Gastroesophageal sphincter (tissue), 4 donors: ENCODE measurements at regions not wholly inside any gene's neighbourhood (a gene's known extent, or its start where the extent isn't known, plus 50 kb on each side); places are given as distances from the start of the nearest gene placed in this dataset.

ENCODE experiments used
- ATAC-seq: fragments of 150-250 bp; one replicate; pipeline ENCODE4 v1.9.1; 2016; ENCODE audit warnings: mild to moderate bottlenecking, moderate library complexity
- H3K27ac ChIP-seq, 4 donors: fragments of 200-600 bp; sonication (generic) in 3 of 4; 1 replicate in 3 of 4; 2 replicates in 1 of 4; pipeline ENCODE4 v1.5.1; 2016 to 2019
- H3K27me3 ChIP-seq: fragments of 200-600 bp; sonication (generic); one replicate; pipeline ENCODE4 v1.5.1; 2019
- H3K36me3 ChIP-seq, 2 donors: fragments of 200-600 bp; sonication (generic); one replicate each; pipeline ENCODE4 v1.5.1; 2019; ENCODE audit warnings: control low read depth in 1 of 2
- H3K4me1 ChIP-seq, 3 donors: fragments of 200-600 bp; sonication (generic); 1 replicate in 2 of 3; 2 replicates in 1 of 3; pipeline ENCODE4 v1.5.1; 2016 to 2019; ENCODE audit warnings: control low read depth in 2 of 3
- H3K4me3 ChIP-seq, 2 donors: fragments of 200-600 bp; sonication (generic); one replicate each; pipeline ENCODE4 v1.5.1; 2019; ENCODE audit warnings: mild to moderate bottlenecking in 1 of 2, moderate library complexity in 1 of 2
- H3K9me3 ChIP-seq, 3 donors: fragments of 200-600 bp; sonication (generic); one replicate each; pipeline ENCODE4 v1.5.1; 2017 to 2019; ENCODE audit warnings: control low read depth in 2 of 3
- EP300 ChIP-seq: sonication (generic); formaldehyde crosslinking; IDR thresholded peaks from one replicate; pipeline ENCODE4 v1.6.1; 2017; ENCODE audit warnings: antibody characterized with exemption, mild to moderate bottlenecking
- POLR2A ChIP-seq, 2 donors: fragments of 450-650 bp; IDR thresholded peaks; one replicate each; pipeline ENCODE4 v1.6.1; 2017; ENCODE audit warnings: antibody characterized with exemption in 2 of 2, mild to moderate bottlenecking in 2 of 2, moderate library complexity in 1 of 2
- POLR2AphosphoS5 ChIP-seq: sonication (generic); formaldehyde crosslinking; IDR thresholded peaks from one replicate; pipeline ENCODE4 v1.6.1; 2017; ENCODE audit warnings: antibody characterized with exemption
- WGBS, 2 donors: methylation state at CpG; one replicate each; pipeline ENCODE4 v1.1.5; 2018; ENCODE audit warnings: low coverage in 1 of 2; 5-methylcytosine and 5-hydroxymethylcytosine counted together
- TF ChIP-seq, protein P1 (sequence below), 4 experiments: fragments of 200-600 bp in 2 of 4; fragments of 450-650 bp in 2 of 4; sonication (generic) in 1 of 4; IDR thresholded peaks; one replicate each; pipeline ENCODE4 v1.5.1; 2017 to 2019; ENCODE audit warnings: antibody characterized with exemption in 4 of 4, mild to moderate bottlenecking in 2 of 4, moderate library complexity in 2 of 4

DNA sequence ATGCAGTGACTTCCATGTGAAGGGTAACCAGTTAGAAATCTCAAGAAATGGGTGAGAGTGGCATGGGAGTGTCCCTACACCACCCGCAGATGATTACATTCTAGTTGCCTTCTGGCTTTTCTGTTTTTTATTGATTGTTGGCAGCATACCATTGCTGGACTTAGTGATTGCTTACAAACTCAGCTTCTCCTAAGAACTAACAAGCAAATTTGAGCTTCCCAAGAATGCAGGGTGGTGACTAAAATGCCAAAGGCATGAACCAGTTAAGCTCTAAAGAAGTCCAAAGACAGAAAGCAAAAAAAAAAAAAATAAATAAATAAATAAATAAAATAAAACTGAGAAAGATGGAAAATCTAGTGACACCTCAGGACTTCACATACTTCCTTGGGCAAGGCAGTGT lies 245.5 kb upstream of the PARD3B start:
- H3K9me3 ChIP-seq, result no peaks in the 10 kb centered on the region
- 89 to 92% methylated on average over 1 of the region's 1 CpG for WGBS, 2 donors

DNA sequence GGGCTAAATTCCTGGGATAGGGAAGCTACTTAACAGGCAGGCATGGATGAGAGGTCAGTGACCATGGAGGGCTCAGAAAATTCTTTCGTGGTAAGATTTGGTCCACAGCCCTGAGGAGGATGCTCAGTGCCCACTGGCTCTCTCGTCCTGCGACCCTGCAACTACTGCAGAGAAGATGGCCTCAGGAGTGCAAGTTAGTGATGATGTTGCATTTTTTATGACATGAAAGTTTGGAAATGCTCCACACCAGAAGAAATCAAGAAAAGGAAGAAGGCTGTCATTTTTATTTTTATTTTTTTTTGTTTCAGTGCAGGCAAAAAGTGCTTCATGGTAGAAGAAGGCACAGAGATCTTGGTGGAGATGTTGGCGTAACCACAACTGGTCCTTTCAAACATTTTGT lies 238.6 kb upstream of the PARD3B start:
- no peak for ATAC-seq
- 87% methylated on average over 3 of the region's 4 CpGs; no CpG with 5 or more reads in 1 of the 2 donors for WGBS, 2 donors

More for the DNA sequence above, 245.5 kb upstream of the PARD3B start:
- Histone ChIP-seq H3K4me3 (no peak overlapping the region), H3K27me3 (no peaks in the 10 kb centered on the region), H3K36me3 (no peaks in the 10 kb centered on the region), H3K4me1 (no peaks in the 10 kb centered on the region), H3K27ac (no peak overlapping the region)
- no peak for ATAC-seq
- TF ChIP-seq POLR2A (IDR thresholded peaks at IDR 0.05), result no peak
- no peak for TF ChIP-seq POLR2AphosphoS5
- TF ChIP-seq, protein P1, sequence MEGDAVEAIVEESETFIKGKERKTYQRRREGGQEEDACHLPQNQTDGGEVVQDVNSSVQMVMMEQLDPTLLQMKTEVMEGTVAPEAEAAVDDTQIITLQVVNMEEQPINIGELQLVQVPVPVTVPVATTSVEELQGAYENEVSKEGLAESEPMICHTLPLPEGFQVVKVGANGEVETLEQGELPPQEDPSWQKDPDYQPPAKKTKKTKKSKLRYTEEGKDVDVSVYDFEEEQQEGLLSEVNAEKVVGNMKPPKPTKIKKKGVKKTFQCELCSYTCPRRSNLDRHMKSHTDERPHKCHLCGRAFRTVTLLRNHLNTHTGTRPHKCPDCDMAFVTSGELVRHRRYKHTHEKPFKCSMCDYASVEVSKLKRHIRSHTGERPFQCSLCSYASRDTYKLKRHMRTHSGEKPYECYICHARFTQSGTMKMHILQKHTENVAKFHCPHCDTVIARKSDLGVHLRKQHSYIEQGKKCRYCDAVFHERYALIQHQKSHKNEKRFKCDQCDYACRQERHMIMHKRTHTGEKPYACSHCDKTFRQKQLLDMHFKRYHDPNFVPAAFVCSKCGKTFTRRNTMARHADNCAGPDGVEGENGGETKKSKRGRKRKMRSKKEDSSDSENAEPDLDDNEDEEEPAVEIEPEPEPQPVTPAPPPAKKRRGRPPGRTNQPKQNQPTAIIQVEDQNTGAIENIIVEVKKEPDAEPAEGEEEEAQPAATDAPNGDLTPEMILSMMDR (IDR thresholded peaks at IDR 0.05), result no peak
- no peak for TF ChIP-seq EP300

DNA sequence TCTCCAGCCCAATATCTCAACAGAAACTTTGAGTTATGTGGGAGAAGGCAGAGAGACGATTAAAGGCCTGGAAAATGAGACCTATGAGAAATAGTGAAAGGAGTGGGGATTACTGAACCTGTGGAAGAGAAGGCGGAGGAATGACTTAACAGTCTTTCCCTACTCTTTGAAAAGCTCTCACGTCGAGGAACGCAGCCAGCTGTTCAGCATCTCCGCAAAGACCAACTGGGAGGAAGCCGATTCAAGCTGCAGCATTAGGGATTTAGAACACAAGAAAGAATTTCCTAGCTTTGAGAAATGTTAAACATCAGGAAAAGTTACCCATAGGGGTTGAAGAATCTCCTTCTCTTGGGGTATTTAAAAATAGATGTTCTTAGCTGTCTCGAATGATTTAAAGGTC lies 233.2 kb upstream of the PARD3B start:
- H3K27me3 ChIP-seq, result no peaks in the 10 kb centered on the region
- TF ChIP-seq POLR2A (IDR thresholded peaks at IDR 0.05) (no peak), POLR2AphosphoS5 (no peak), EP300 (no peak)
- TF ChIP-seq, protein P1 (IDR thresholded peaks at IDR 0.05), result no peak
- H3K36me3 ChIP-seq, result no peaks in the 10 kb centered on the region
- ATAC-seq, result no peak
- no peaks in the 10 kb centered on the region for H3K9me3 ChIP-seq
- no peak overlapping the region for H3K4me3 ChIP-seq
- 51 to 84% methylated on average over 7 to 8 of the region's 8 CpGs for WGBS, 2 donors
- H3K27ac ChIP-seq, result no peak overlapping the region
- H3K4me1 ChIP-seq, result peaks cover 0 to 17% (median 0%) of the 10 kb centered on the region in 3 donors

More for the DNA sequence above, 238.6 kb upstream of the PARD3B start:
- TF ChIP-seq POLR2AphosphoS5, result no peak
- no peak for TF ChIP-seq POLR2A (IDR thresholded peaks at IDR 0.05)
- TF ChIP-seq, protein P1 (IDR thresholded peaks at IDR 0.05), result no peak
- no peak for TF ChIP-seq EP300
- H3K4me1 ChIP-seq, result no peaks in the 10 kb centered on the region
- no peaks in the 10 kb centered on the region for H3K9me3 ChIP-seq
- no peaks in the 10 kb centered on the region for H3K27me3 ChIP-seq
- H3K36me3 ChIP-seq, result no peaks in the 10 kb centered on the region
- no peak overlapping the region for H3K4me3 ChIP-seq
- H3K27ac ChIP-seq, result no peak overlapping the region

DNA sequence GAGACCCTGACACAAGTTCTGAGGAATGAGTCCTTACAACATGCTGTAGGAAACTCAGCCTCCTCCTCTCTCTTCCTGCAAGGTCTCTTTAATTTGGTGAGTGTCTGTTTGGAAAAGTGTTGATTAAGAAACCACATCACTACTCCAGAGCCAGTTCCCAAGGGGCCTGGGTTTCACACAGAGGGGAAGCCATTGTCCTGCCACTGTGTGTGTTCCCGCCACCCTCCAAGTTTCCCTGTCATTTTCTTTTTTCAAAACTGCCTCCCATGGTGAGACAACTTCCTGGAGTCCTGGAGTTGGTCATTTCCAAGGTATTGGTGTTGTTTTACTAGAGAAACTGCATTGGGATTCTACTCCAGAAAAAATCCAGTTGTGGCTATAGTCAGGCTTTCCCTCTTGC lies 232.0 kb upstream of the PARD3B start:
- peaks cover 0 to 17% (median 0%) of the 10 kb centered on the region in 3 donors for H3K4me1 ChIP-seq
- H3K27me3 ChIP-seq, result no peaks in the 10 kb centered on the region
- H3K27ac ChIP-seq, result peak overlapping the region in 1 of 4 donors; percentile 2
- H3K36me3 ChIP-seq, result no peaks in the 10 kb centered on the region
- no peaks in the 10 kb centered on the region for H3K9me3 ChIP-seq
- TF ChIP-seq POLR2AphosphoS5 (no peak), EP300 (no peak), POLR2A (IDR thresholded peaks at IDR 0.05) (no peak)
- TF ChIP-seq, protein P1 (IDR thresholded peaks at IDR 0.05), result no peak
- no peak for ATAC-seq
- 100% methylated on average over 1 of the region's 1 CpG for WGBS, 2 donors
- H3K4me3 ChIP-seq, result no peak overlapping the region

DNA sequence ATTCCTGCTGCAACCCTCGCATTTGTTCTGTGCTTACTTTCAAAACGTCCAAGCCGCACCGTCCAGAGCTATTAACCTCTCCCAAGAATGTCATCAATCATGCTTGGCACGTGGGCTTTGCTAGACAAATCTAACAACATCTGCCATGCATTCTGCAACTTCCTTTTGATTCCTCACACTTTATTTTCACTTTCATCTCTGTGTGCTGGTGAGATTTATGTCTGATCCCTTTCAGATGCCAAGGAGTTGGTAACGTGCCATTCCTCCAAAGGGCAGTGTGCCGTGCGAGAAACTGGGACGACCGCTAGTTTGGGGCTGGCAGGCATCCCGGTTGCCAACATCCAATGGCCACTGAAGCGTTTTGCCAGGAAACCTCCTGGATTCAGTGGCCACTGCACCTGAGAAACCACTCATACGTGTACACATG lies 230.0 kb upstream of the PARD3B start:
- WGBS, 2 donors, result 17 to 43% methylated on average over 12 of the region's 13 CpGs
- H3K4me1 ChIP-seq, result peaks cover 0 to 17% (median 0%) of the 10 kb centered on the region in 3 donors

More for the DNA sequence above, 230.0 kb upstream of the PARD3B start:
- Histone ChIP-seq H3K4me3 (peak overlapping the region; percentile 12 to 17), H3K27me3 (no peaks in the 10 kb centered on the region), H3K27ac (peak overlapping the region in 2 of 4 donors; percentile 30 to 56), H3K36me3 (no peaks in the 10 kb centered on the region), H3K9me3 (no peaks in the 10 kb centered on the region)
- TF ChIP-seq POLR2AphosphoS5 (peak; percentile 88), EP300 (no peak)
- ATAC-seq, result peak; percentile 88
